Inflammatory macrophage (primary cell): ENCODE measurements at regions not wholly inside any gene's neighbourhood (a gene's known extent, or its start where the extent isn't known, plus 50 kb on each side); places are given as distances from the start of the nearest gene placed in this dataset.
"Not testable (repeated sequence)": the region's sequence is repeated elsewhere in the genome, so short reads cannot be mapped to it uniquely, and the experiment has no call there.

ENCODE experiments used
- DNase-seq, 2 donors: peaks; one replicate each; pipeline ENCODE4 v3.0.0-alpha.2; 2020 to 2022

DNA sequence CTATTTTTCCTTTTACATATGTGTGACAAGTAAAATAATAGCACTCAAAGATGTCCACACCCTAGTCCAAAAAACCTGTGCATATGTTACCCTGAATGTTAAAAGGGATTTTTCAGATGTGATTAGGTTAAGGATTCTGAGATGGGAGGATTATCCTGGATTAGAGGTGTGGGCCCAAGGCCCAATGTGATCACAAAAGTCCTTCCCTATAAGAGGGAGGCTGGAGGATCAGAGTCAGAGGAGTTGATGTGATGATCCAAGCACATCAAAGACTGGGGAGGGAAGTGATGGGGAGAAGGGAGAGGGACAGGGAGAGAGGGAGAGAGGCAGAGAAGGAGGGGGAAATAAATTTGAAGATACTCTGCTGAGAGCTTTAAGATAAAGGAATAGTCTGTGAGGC is 512.6 kb downstream of the PLOD2 start:
- no peak for DNase-seq

DNA sequence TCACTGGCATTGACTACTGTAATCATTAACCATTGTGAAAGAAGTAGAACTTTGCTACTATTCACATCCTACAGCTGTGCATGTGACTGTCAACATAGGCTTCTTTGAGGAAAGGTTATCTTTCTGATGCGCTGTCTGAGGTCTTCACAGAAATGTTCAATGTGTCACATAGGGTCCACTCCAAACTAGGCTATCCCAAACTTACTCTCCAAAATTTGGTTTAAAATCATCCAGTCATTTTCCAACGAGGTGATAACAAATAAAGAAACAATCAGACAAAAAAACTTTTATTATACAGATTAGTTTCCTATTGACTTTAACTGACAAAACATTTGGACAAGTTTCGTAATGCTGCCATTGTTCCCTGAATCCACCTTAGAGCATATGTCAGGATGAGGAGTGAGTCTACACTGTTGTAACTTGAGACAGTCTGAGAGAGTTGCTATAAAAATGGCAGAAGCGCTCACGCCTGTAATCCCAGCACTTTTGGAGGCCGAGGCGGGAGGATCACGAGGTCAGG is 511.6 kb downstream of the PLOD2 start:
- DNase-seq = no peak

- no peak for DNase-seq
Measured at GRCh38 chr3:145650170-145650569, 510.8 kb downstream of the PLOD2 start.

DNA sequence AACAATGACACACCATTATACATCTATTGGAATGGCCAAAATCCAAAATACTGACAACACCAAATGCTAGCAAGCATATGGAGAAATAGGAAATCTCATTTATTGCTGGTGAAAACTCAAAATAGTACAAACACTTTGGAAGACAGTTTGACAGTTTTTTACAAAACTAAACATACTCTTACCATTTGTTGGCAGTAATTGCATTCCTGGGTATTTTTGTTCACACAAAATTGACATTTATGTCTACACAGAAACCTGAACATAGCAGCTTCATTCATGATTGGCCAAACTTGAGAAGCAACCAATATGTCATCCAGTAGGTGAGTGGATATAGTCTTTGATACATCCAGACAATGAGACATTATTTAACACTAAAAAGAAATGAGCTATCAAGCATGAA is 489.9 kb downstream of the PLOD2 start:
- DNase-seq = no peak

DNA sequence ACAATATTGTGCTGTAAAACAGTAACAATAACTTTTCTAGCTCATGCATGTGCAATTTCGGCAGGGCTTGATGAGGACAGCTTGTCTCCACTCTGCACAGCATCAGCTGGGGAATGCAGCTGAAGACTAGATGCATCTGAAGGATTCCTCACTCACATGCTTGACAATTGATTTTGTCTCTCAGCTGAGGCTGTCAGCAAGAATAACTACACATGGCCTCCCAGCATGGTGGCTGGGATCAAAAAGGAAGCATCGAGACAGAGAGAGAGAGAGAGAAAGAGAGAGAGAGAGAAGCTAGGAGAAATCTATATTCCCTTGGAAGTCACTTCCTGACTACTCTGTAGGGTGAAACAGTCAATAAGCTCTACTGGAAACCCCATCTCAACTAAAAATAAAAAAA is 487.1 kb downstream of the PLOD2 start:
- DNase-seq = no peak

- no peak for DNase-seq
Measured at GRCh38 chr3:145678401-145678800, 482.6 kb downstream of the PLOD2 start.

GRCh38 chr3:145681181-145681580 is 479.8 kb downstream of the PLOD2 start:
- DNase-seq = no peak

DNA sequence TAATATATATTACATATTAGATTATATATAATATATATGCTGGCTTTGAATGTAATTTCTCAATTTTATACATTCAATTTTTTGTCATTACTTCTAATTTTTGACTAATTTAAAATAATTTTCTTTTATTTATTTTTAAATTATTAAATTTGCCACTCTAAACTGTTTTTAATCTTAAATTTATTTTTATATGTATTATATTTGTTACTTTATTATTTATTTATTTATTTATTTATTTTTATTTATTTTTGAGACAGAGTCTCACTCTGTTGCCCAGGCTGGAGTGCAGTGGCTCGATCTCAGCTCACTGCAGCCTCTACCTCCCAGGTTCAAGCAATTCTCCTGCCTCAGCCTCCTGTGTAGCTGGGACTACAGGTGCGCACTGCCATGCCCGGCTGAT is 473.0 kb downstream of the PLOD2 start:
- DNase-seq = not testable (repeated sequence)

GRCh38 chr3:145692751-145693150 is 468.2 kb downstream of the PLOD2 start:
- no peak for DNase-seq

GRCh38 chr3:145696011-145696410 is 465.0 kb downstream of the PLOD2 start:
- no peak for DNase-seq

DNA sequence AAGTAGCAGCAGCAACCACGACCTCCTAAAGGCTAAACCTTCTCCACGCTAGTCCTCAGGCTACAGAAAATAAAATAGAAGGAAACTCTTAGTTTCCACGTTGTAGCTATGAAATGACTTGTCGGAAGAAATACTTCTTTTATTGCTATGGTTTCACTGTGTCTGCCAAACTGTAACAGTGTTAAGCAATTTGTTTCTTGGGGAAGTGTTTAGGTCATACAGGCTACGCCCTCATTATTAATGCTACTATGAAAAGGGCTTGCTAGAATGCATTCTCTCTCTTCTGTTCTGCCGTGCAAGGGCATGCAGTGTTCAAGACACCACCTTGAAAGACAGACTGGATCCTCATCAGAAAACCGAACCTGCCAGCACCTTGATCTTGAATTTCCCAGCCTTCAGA is 462.7 kb downstream of the PLOD2 start:
- DNase-seq = no peak

- DNase-seq = no peak
Measured at GRCh38 chr3:145698749-145699148, 462.2 kb downstream of the PLOD2 start.

GRCh38 chr3:145704020-145704419 is 457.0 kb downstream of the PLOD2 start:
- no peak for DNase-seq

GRCh38 chr3:145709779-145710178 is 451.2 kb downstream of the PLOD2 start:
- not testable (repeated sequence) for DNase-seq

DNA sequence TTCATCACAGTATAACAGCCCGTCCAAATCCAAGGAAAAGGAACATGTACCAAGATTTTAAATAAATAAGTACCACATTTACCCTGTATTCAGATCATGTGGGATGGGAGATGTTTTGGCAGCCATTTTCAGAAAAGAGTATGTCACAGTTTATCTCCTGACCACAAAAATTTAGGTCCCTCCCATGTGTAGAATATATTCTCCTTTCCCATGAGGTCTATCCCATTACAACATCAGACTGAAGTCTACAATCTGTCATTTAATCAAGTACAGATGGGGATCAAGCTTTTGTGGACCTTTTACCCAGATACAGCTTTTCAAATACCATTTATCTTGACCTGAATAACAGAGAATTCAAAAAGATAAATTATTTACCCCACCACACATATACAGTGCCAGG is 444.5 kb downstream of the PLOD2 start:
- no peak for DNase-seq

DNA sequence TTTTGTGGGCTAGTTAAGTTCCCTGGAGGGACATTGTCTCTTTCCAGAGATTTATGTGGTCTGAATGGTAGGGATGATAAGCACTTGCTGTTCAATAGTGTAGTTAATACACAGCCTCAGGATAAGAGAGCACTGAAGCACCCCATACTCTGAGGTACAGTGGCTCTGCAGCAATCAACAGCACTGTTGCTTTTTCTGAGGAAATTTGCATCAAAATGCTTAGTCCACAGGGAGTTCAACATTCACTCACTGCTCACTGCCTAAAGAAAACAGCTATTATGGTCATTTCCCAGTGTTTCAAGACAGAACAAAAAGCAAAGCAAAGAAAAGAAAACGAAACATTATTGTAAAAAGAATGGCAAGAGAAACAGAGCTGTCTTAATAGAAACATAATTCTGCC is 441.9 kb downstream of the PLOD2 start:
- DNase-seq = no peak

- no peak for DNase-seq
Measured at GRCh38 chr3:145721273-145721805, 439.6 kb downstream of the PLOD2 start.

DNA sequence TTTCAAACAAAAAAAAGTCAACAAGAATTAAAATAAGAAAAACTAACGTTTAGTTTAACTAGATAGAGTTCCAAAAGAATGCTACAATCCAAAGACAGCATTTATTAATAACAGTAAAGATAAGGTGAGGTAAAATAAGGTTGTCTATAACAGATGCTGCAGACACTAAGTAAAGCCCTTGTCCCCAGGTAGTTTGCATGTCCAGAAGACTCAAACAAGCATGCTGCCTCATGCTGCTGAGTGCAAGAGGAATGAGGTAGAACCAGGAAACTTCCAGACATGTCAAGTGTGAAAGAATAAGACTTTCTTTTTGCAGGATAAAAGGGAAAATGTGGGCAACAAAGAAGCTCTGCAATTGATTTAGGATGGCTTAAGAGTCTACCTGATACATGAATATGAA is 439.2 kb downstream of the PLOD2 start:
- no peak for DNase-seq

- DNase-seq = no peak
Measured at GRCh38 chr3:145727476-145727875, 433.5 kb downstream of the PLOD2 start.

DNA sequence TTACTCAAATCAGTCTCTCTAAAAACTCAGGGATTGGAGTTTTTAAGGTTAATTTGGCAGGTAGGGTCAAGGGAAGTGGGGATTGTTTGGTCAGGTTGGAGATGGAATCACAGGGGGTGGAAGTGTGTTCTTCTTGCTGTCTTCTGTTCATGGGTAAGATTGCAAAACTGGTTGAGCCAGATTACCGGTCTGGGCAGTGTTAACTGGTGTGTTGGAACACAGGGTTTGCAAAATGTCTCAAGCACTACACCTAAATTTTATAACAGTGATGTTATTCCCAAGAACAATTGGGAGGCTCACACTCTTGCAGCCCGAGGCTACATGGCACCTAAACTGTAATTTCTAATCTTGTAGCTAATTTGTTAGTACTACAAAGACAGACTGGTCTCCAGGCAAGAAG is 425.4 kb downstream of the PLOD2 start:
- no peak for DNase-seq

DNA sequence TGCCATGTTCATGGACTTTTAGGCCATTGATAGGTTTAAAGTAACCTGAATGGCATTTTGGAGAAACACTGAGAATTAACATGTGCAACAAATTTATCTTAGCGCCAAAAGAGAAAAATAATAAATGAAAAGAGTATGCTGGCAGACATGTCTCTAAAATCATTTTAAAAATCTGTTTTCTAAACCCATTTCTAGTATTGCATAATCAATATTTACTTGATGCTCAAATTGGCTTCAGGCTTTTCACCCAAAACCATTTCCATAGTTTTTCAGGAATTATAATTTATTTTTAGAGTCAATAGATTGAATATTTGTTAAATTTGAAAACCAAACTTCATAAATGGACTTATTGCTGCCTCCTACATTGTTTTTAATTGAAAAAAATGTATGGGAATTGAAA is 423.0 kb downstream of the PLOD2 start:
- no peak for DNase-seq

GRCh38 chr3:145739926-145740325 is 421.1 kb downstream of the PLOD2 start:
- DNase-seq = no peak

DNA sequence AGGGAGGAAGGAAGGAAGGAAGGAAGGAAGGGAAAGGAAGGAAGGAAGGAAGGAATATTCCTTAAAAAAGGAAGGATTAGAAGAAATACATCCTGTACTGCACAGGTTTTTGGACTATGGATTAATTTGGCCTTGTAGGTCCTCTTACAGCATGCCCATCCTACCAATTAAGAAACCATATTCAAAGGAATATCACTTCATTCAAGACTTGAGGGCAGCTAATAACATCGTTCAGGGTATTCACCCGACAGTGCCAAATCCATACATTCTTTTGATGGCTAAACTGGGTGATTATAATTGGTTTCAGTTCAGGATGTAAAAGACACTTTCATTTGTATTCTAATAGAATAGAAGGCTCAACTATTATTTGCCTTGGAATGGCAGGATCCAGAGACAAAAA is 410.3 kb downstream of the PLOD2 start:
- DNase-seq = no peak

DNA sequence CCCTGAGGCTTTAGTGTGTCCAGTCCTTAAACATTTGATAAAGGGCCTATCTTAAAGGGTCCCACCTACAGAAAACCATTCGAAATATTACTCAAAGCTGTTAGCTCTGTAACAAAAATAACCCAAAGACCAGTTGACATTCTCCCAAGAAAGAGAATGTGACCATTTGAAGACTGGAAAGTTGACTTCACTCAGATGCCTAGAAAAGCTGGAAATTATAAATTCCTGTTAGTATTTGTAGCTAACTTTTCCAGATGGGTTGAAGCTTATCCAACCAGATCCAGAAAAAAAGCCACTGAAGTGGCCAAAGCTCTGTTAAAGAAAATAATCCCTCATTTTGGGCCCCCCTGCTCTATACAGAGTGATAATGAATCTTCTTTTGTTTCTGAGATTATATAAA is 408.4 kb downstream of the PLOD2 start:
- DNase-seq = no peak

GRCh38 chr3:145754605-145755289 is 406.2 kb downstream of the PLOD2 start:
- DNase-seq = no peak
